PFSK-1 (cell line): ENCODE measurements at regions not wholly inside any gene's neighbourhood (a gene's known extent, or its start where the extent isn't known, plus 50 kb on each side); places are given as distances from the start of the nearest gene placed in this dataset.

Experiments used
- FOXP2 ChIP-seq: optimal IDR thresholded peaks from 2 replicates; pipeline ENCODE3; 2011; ENCODE audit warnings: borderline replicate concordance, control low read depth, inconsistent platforms; ENCODE audit not compliant: insufficient read depth; ENCODE audit errors: extremely low read length, extremely low read depth
- POLR2AphosphoS5 ChIP-seq: IDR thresholded peaks from 2 replicates; pipeline ENCODE4 v1.6.1; 2012; ENCODE audit warnings: low read depth, mild to moderate bottlenecking, control low read depth, low read length, moderate library complexity
- REST ChIP-seq, 2 experiments: IDR thresholded peaks; 2 replicates each; pipeline versions ENCODE4 v1.6.1 to v1.8.0; 2011 to 2012; ENCODE audit warnings: low read depth in 2 of 2, low read length in 2 of 2, control low read depth in 1 of 2, inconsistent platforms in 1 of 2, mild to moderate bottlenecking in 1 of 2, moderate library complexity in 1 of 2; ENCODE audit not compliant: insufficient read depth in 1 of 2
- SIN3A ChIP-seq: IDR thresholded peaks from 2 replicates; pipeline ENCODE4 v1.6.1; 2012; ENCODE audit warnings: mild to moderate bottlenecking, low read length, moderate library complexity, borderline replicate concordance; ENCODE audit not compliant: insufficient read depth
- TAF1 ChIP-seq: IDR thresholded peaks from 2 replicates; pipeline ENCODE4 v1.6.1; 2012; ENCODE audit warnings: low read length, control low read depth, borderline replicate concordance; ENCODE audit not compliant: insufficient read depth

GRCh38 chr14:58755031-58755925 is 117.5 kb downstream of the DACT1 start:
- TF ChIP-seq TAF1 (no peak), REST (IDR thresholded peaks at IDR 0.05; ENCODE audit: insufficient read depth in 1 of 2, low read depth in 2 of 2, low read length in 2 of 2) (no peak), POLR2AphosphoS5 (no peak), SIN3A (no peak), FOXP2 (no peak)

DNA sequence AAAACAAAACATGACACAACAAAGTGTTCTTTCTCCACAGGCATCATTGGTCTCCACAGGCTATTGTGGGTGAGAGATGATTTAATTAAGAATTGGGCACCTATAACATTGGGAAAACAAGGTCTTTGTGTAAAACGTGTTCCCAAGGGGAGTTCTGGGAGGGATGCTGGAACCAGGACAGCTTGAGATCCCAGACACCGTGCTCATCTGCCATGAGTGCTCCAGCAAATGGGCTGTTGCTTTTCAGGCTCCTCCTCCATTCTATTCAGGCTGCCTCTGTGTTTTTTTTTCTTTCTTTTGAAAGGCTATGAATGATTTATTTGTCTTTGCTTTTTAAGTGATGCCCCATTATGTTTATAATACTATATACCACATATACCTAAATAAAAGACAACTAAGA is 122.4 kb downstream of the DACT1 start:
- TF ChIP-seq SIN3A (no peak), FOXP2 (no peak), REST (IDR thresholded peaks at IDR 0.05; ENCODE audit: insufficient read depth in 1 of 2, low read depth in 2 of 2, low read length in 2 of 2) (no peak), POLR2AphosphoS5 (no peak), TAF1 (no peak)

GRCh38 chr14:58762629-58763028 is 124.9 kb downstream of the DACT1 start:
- no peak for TF ChIP-seq REST (IDR thresholded peaks at IDR 0.05; ENCODE audit: insufficient read depth in 1 of 2, low read depth in 2 of 2, low read length in 2 of 2)
- TF ChIP-seq POLR2AphosphoS5: no peak
- no peak for TF ChIP-seq TAF1
- TF ChIP-seq SIN3A: no peak
- no peak for TF ChIP-seq FOXP2

DNA sequence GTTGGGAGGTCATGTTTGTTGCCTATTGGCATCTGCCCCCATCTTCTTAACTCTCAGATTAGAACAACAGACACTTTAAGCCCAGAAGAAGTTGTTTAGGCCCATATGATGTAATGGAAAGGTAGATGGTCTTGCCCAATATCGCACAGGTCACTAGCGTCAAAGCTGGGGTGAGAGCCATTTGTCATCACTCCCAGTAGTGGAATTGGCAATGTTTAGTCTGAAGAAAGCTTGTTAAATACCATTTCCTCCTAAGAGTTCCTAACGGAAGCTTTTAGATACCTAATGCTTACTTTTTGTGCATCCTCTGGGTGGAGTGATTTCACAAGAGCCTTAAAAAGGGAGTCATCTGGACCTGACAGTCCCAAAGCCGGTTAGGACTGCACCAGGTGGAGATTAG is 125.4 kb downstream of the DACT1 start:
- TF ChIP-seq REST (IDR thresholded peaks at IDR 0.05; ENCODE audit: insufficient read depth in 1 of 2, low read depth in 2 of 2, low read length in 2 of 2) (no peak), POLR2AphosphoS5 (no peak), FOXP2 (no peak), TAF1 (no peak), SIN3A (no peak)

DNA sequence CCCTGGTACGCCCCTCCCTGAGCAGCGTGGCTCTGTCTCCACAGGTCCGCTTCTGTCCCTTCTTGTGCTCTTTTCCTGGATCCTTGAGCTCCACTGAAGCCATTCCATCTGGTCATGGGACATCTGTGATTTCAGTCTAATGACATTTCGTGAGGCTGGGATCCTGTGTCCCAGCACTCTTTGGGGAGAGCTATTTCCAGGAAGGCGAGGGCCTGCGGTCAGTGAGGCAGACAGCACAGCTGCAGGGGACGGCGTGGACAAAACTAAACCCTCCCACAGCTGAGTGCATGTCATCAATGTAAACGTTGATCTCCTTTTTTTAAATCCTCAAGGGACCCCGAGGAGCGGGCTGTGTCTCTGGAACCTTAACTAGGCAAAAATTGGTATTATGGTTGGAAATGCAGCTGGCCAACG is 127.7 kb downstream of the DACT1 start:
- no peak for TF ChIP-seq FOXP2
- TF ChIP-seq REST (IDR thresholded peaks at IDR 0.05; ENCODE audit: insufficient read depth in 1 of 2, low read depth in 2 of 2, low read length in 2 of 2): no peak
- no peak for TF ChIP-seq POLR2AphosphoS5
- no peak for TF ChIP-seq TAF1
- TF ChIP-seq SIN3A: no peak
